ENCODE measurements at regions not wholly inside any gene's neighbourhood (a gene's known extent, or its start where the extent isn't known, plus 50 kb on each side); places are given as distances from the start of the nearest gene placed in this dataset.

DNA sequence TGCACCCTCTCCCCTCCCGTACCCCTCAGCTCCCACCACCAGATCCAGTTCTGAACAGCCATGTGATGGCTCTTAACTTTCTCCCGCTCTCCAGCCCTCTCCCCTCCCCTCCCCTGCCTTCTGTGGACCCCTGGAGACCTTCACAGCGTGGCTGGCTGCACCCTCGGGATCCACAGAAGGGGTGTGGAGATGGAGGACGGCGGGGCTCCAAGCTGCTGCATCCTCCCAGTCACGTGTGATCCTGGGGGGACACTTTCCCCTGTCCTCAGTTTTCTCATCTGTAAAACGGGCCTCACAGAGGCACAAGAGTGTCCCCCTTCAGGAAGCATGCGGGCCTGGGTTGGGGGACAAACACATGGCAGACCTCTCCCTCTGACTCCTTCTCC is 276.0 kb upstream of the MVB12B start:
- Histone ChIP-seq H3K4me3 (ENCODE audit: low read length) (no peak overlapping the region), H3K79me2 (ENCODE audit: control insufficient read depth, low read length) (no peaks in the 10 kb centered on the region), H3F3A (ENCODE audit: control insufficient read depth, insufficient read depth) (no peaks in the 10 kb centered on the region), H3K27me3 (ENCODE audit: control insufficient read depth, low read length) (no peaks in the 10 kb centered on the region), H3K36me3 (ENCODE audit: control insufficient read depth, low read length) (no peaks in the 10 kb centered on the region), H3K9me2 (replicated peaks; ENCODE audit: control insufficient read depth, low read length) (no peaks in the 10 kb centered on the region), H4K20me1 (ENCODE audit: control insufficient read depth, insufficient read depth, low read depth, low read length) (no peaks in the 10 kb centered on the region), H3K4me1 (ENCODE audit: control insufficient read depth, low read length) (no peaks in the 10 kb centered on the region), H3K9me3 (ENCODE audit: control insufficient read depth, insufficient read depth, low read length) (no peaks in the 10 kb centered on the region), H3K27ac (ENCODE audit: low read depth, low read length) (no peak overlapping the region), H3K4me2 (ENCODE audit: low read length) (no peak overlapping the region)
- TF ChIP-seq, protein P1, sequence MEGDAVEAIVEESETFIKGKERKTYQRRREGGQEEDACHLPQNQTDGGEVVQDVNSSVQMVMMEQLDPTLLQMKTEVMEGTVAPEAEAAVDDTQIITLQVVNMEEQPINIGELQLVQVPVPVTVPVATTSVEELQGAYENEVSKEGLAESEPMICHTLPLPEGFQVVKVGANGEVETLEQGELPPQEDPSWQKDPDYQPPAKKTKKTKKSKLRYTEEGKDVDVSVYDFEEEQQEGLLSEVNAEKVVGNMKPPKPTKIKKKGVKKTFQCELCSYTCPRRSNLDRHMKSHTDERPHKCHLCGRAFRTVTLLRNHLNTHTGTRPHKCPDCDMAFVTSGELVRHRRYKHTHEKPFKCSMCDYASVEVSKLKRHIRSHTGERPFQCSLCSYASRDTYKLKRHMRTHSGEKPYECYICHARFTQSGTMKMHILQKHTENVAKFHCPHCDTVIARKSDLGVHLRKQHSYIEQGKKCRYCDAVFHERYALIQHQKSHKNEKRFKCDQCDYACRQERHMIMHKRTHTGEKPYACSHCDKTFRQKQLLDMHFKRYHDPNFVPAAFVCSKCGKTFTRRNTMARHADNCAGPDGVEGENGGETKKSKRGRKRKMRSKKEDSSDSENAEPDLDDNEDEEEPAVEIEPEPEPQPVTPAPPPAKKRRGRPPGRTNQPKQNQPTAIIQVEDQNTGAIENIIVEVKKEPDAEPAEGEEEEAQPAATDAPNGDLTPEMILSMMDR (IDR thresholded peaks at IDR 0.05; ENCODE audit: low read depth, low read length, poor library complexity, severe bottlenecking): no peak
- no peak for TF ChIP-seq EZH2phosphoT487 (IDR thresholded peaks at IDR 0.05; ENCODE audit: borderline replicate concordance, low read length)

GRCh38 chr9:126051446-126052130 is 275.0 kb upstream of the MVB12B start:
- Histone ChIP-seq H3K4me3 (ENCODE audit: low read length) (no peak overlapping the region), H3K4me1 (ENCODE audit: control insufficient read depth, low read length) (no peaks in the 10 kb centered on the region), H3K27me3 (ENCODE audit: control insufficient read depth, low read length) (no peaks in the 10 kb centered on the region), H3K27ac (ENCODE audit: low read depth, low read length) (no peak overlapping the region), H3K9me3 (ENCODE audit: control insufficient read depth, insufficient read depth, low read length) (no peaks in the 10 kb centered on the region), H4K20me1 (ENCODE audit: control insufficient read depth, insufficient read depth, low read depth, low read length) (no peaks in the 10 kb centered on the region), H3K9me2 (replicated peaks; ENCODE audit: control insufficient read depth, low read length) (no peaks in the 10 kb centered on the region), H3K36me3 (ENCODE audit: control insufficient read depth, low read length) (no peaks in the 10 kb centered on the region), H3K79me2 (ENCODE audit: control insufficient read depth, low read length) (no peaks in the 10 kb centered on the region), H3K4me2 (ENCODE audit: low read length) (no peak overlapping the region), H3F3A (ENCODE audit: control insufficient read depth, insufficient read depth) (no peaks in the 10 kb centered on the region)
- TF ChIP-seq, protein P1 (IDR thresholded peaks at IDR 0.05; ENCODE audit: low read depth, low read length, poor library complexity, severe bottlenecking): no peak
- no peak for TF ChIP-seq EZH2phosphoT487 (IDR thresholded peaks at IDR 0.05; ENCODE audit: borderline replicate concordance, low read length)

DNA sequence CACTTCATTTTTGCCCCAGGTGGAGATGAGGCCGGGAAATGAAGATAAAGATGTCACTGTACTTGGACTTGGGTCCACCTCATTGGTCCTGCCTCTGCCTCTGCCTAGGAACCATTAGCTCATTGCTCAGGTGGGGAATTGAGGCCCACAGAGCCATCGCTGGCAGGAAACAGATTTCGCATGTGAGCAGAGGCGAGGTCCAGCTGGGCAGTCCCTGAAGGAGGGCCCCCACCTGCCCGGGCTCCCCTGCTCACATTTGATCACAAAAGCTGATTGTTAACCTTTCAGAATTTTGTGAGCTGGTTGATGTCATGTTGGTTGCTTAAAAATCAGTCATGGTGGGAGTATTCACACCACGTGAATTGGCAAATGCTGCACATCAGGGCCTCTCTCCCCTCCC is 273.8 kb upstream of the MVB12B start:
- no peaks in the 10 kb centered on the region for H4K20me1 ChIP-seq (ENCODE audit: control insufficient read depth, insufficient read depth, low read depth, low read length)
- no peak overlapping the region for H3K4me2 ChIP-seq (ENCODE audit: low read length)
- H3K9me3 ChIP-seq (ENCODE audit: control insufficient read depth, insufficient read depth, low read length): no peaks in the 10 kb centered on the region
- H3F3A ChIP-seq (ENCODE audit: control insufficient read depth, insufficient read depth): no peaks in the 10 kb centered on the region
- no peaks in the 10 kb centered on the region for H3K4me1 ChIP-seq (ENCODE audit: control insufficient read depth, low read length)
- no peak overlapping the region for H3K4me3 ChIP-seq (ENCODE audit: low read length)
- TF ChIP-seq EZH2phosphoT487 (IDR thresholded peaks at IDR 0.05; ENCODE audit: borderline replicate concordance, low read length): no peak
- TF ChIP-seq, protein P1 (IDR thresholded peaks at IDR 0.05; ENCODE audit: low read depth, low read length, poor library complexity, severe bottlenecking): no peak
- H3K9me2 ChIP-seq (replicated peaks; ENCODE audit: control insufficient read depth, low read length): no peaks in the 10 kb centered on the region
- no peaks in the 10 kb centered on the region for H3K27me3 ChIP-seq (ENCODE audit: control insufficient read depth, low read length)
- H3K27ac ChIP-seq (ENCODE audit: low read depth, low read length): no peak overlapping the region
- H3K79me2 ChIP-seq (ENCODE audit: control insufficient read depth, low read length): no peaks in the 10 kb centered on the region
- H3K36me3 ChIP-seq (ENCODE audit: control insufficient read depth, low read length): no peaks in the 10 kb centered on the region

All from DOHH2 (cell line).